ENCODE measurements at regions not wholly inside any gene's neighbourhood (a gene's known extent, or its start where the extent isn't known, plus 50 kb on each side); places are given as distances from the start of the nearest gene placed in this dataset.

DNA sequence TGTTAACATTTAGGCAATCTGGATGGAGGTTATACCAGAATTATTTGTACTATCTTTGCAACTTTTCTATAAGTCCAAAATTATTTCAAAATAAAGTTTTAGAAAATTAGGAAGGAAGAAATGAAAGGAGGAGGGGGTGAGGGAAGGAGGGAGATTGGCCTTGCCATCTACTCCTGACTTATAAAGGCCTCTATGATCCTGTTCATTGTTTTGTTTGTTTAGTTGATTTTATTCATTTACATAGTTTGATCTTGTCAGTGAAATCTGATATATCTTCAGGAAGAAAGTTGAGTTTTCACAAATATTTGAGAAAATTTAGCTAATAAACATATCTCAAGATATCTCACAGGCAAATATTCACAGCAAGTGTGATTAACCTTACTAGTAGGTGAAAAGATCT lies 189.3 kb upstream of the NOCT start:
- no peaks in the 10 kb centered on the region for H3K27me3 ChIP-seq (ENCODE audit: control insufficient read depth in 3 of 3, insufficient read depth in 3 of 3, low read depth in 1 of 3, low read length in 3 of 3)
- H2AK5ac ChIP-seq (ENCODE audit: low read depth, low read length), result no peak overlapping the region
- H3K4me1 ChIP-seq (ENCODE audit: control insufficient read depth in 2 of 2, insufficient read depth in 1 of 2, low read depth in 1 of 2, low read length in 2 of 2), result no peaks in the 10 kb centered on the region
- H3K23ac ChIP-seq (ENCODE audit: low read depth, low read length, poor library complexity), result no peak overlapping the region
- H3K14ac ChIP-seq (ENCODE audit: low read length), result no peak overlapping the region
- DNase-seq (ENCODE audit: low spot score), result no peak
- H3K4ac ChIP-seq (ENCODE audit: low read length), result no peak overlapping the region
- H3K79me1 ChIP-seq (ENCODE audit: low read depth, low read length), result no peaks in the 10 kb centered on the region
- no peak overlapping the region for H4K8ac ChIP-seq (ENCODE audit: low read depth, low read length)
- H3K4me2 ChIP-seq (ENCODE audit: insufficient read depth, low read length, poor library complexity, severe bottlenecking), result no peak overlapping the region
- H2BK120ac ChIP-seq (ENCODE audit: low read depth, low read length), result no peak overlapping the region
- no peaks in the 10 kb centered on the region for H3K9me3 ChIP-seq (replicated peaks in 1 of 2; ENCODE audit: control insufficient read depth in 2 of 2, insufficient read depth in 1 of 2, low read depth in 1 of 2, low read length in 2 of 2)
- H3K36me3 ChIP-seq (replicated peaks in 1 of 2; ENCODE audit: control insufficient read depth in 2 of 2, insufficient read depth in 2 of 2, low read length in 2 of 2), result no peaks in the 10 kb centered on the region
- no peak overlapping the region for H3K18ac ChIP-seq (ENCODE audit: low read length)
- H4K91ac ChIP-seq (ENCODE audit: low read depth, low read length, poor library complexity), result no peak overlapping the region
- H2AFZ ChIP-seq (ENCODE audit: low read length), result no peak overlapping the region
- H3K4me3 ChIP-seq (ENCODE audit: low read length in 2 of 2), result no peak overlapping the region
- H3K9ac ChIP-seq (ENCODE audit: low read depth, low read length, poor library complexity), result no peak overlapping the region
- no peak overlapping the region for H3K27ac ChIP-seq (replicated peaks; ENCODE audit: low read length)
- no peak overlapping the region for H2BK12ac ChIP-seq (ENCODE audit: low read length)
- H2BK5ac ChIP-seq (ENCODE audit: low read length), result no peak overlapping the region
- no peak overlapping the region for H2BK15ac ChIP-seq (ENCODE audit: low read length)

DNA sequence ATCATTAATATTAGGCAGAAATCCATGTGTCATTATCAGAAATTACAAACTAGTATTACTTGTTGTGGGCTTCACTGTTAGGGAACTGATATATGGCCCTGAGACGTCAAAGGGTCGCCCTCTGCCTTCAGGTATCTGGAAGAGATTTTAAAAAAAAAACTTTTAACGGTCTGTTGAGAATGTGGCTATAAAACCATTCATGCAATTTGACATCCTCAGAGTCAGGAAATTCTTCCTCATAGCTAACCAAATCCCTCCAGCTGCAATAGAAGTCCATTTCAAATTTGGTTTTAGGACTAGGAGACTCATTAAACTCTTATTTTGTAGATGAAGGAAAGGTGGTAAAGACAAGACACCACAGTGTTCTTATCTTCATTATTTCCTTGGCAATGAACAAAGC lies 194.2 kb upstream of the NOCT start:
- H2AK5ac ChIP-seq (ENCODE audit: low read depth, low read length), result no peak overlapping the region
- no CpG with 5 or more reads among the region's 3 CpGs for WGBS, 2 donors (ENCODE audit: extremely low coverage in 2 of 2, insufficient read length in 2 of 2, insufficient replicate concordance in 1 of 2)
- no peak overlapping the region for H3K27ac ChIP-seq (replicated peaks; ENCODE audit: low read length)
- no peak overlapping the region for H3K9ac ChIP-seq (ENCODE audit: low read depth, low read length, poor library complexity)
- no peak overlapping the region for H2BK12ac ChIP-seq (ENCODE audit: low read length)
- H2BK15ac ChIP-seq (ENCODE audit: low read length), result no peak overlapping the region
- H3K36me3 ChIP-seq (replicated peaks in 1 of 2; ENCODE audit: control insufficient read depth in 2 of 2, insufficient read depth in 2 of 2, low read length in 2 of 2), result no peaks in the 10 kb centered on the region
- no peak overlapping the region for H3K4me2 ChIP-seq (ENCODE audit: insufficient read depth, low read length, poor library complexity, severe bottlenecking)
- H2BK5ac ChIP-seq (ENCODE audit: low read length), result no peak overlapping the region
- H3K9me3 ChIP-seq (replicated peaks in 1 of 2; ENCODE audit: control insufficient read depth in 2 of 2, insufficient read depth in 1 of 2, low read depth in 1 of 2, low read length in 2 of 2), result no peaks in the 10 kb centered on the region
- H3K4ac ChIP-seq (ENCODE audit: low read length), result no peak overlapping the region
- no peaks in the 10 kb centered on the region for H3K79me1 ChIP-seq (ENCODE audit: low read depth, low read length)
- no peak overlapping the region for H4K91ac ChIP-seq (ENCODE audit: low read depth, low read length, poor library complexity)
- H3K23ac ChIP-seq (ENCODE audit: low read depth, low read length, poor library complexity), result no peak overlapping the region
- H2AFZ ChIP-seq (ENCODE audit: low read length), result no peak overlapping the region
- H3K27me3 ChIP-seq (ENCODE audit: control insufficient read depth in 3 of 3, insufficient read depth in 3 of 3, low read depth in 1 of 3, low read length in 3 of 3), result no peaks in the 10 kb centered on the region
- H2BK120ac ChIP-seq (ENCODE audit: low read depth, low read length), result no peak overlapping the region
- H3K18ac ChIP-seq (ENCODE audit: low read length), result no peak overlapping the region
- H3K4me3 ChIP-seq (ENCODE audit: low read length in 2 of 2), result no peak overlapping the region
- no peak overlapping the region for H3K14ac ChIP-seq (ENCODE audit: low read length)
- no peak overlapping the region for H4K8ac ChIP-seq (ENCODE audit: low read depth, low read length)
- no peak for DNase-seq (ENCODE audit: low spot score)
- H3K4me1 ChIP-seq (ENCODE audit: control insufficient read depth in 2 of 2, insufficient read depth in 1 of 2, low read depth in 1 of 2, low read length in 2 of 2), result no peaks in the 10 kb centered on the region

DNA sequence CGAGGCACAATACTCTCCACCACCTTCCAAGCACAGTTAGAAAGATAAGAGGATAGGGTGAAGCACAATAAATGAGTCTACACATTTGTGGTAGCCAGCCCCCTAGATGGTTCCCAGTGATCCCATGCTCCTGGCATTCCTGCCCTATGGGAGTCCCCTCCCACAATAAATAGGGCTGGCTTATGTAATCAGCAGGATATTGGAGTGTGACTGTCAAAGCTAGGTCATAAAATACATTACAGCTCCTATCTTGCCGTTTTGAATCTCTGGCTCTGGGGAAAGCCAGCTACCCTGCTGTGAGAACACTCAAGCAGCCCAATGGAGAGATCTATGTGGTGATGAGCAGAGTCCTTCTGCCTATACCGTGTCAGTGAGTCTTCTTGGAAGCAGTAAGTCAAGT lies 198.7 kb upstream of the NOCT start:
- Histone ChIP-seq H3K18ac (ENCODE audit: low read length) (no peak overlapping the region), H2BK5ac (ENCODE audit: low read length) (no peak overlapping the region), H3K27ac (replicated peaks; ENCODE audit: low read length) (no peak overlapping the region), H2BK12ac (ENCODE audit: low read length) (no peak overlapping the region), H3K4ac (ENCODE audit: low read length) (no peak overlapping the region), H3K4me2 (ENCODE audit: insufficient read depth, low read length, poor library complexity, severe bottlenecking) (no peak overlapping the region), H2BK15ac (ENCODE audit: low read length) (no peak overlapping the region), H3K27me3 (ENCODE audit: control insufficient read depth in 3 of 3, insufficient read depth in 3 of 3, low read depth in 1 of 3, low read length in 3 of 3) (no peaks in the 10 kb centered on the region), H3K23ac (ENCODE audit: low read depth, low read length, poor library complexity) (no peak overlapping the region), H3K9me3 (replicated peaks in 1 of 2; ENCODE audit: control insufficient read depth in 2 of 2, insufficient read depth in 1 of 2, low read depth in 1 of 2, low read length in 2 of 2) (no peaks in the 10 kb centered on the region), H3K4me1 (ENCODE audit: control insufficient read depth in 2 of 2, insufficient read depth in 1 of 2, low read depth in 1 of 2, low read length in 2 of 2) (no peaks in the 10 kb centered on the region), H2AK5ac (ENCODE audit: low read depth, low read length) (no peak overlapping the region), H2BK120ac (ENCODE audit: low read depth, low read length) (no peak overlapping the region), H4K8ac (ENCODE audit: low read depth, low read length) (no peak overlapping the region), H3K9ac (ENCODE audit: low read depth, low read length, poor library complexity) (no peak overlapping the region), H4K91ac (ENCODE audit: low read depth, low read length, poor library complexity) (no peak overlapping the region), H2AFZ (ENCODE audit: low read length) (no peak overlapping the region), H3K79me1 (ENCODE audit: low read depth, low read length) (no peaks in the 10 kb centered on the region), H3K36me3 (replicated peaks in 1 of 2; ENCODE audit: control insufficient read depth in 2 of 2, insufficient read depth in 2 of 2, low read length in 2 of 2) (no peaks in the 10 kb centered on the region), H3K14ac (ENCODE audit: low read length) (no peak overlapping the region), H3K4me3 (ENCODE audit: low read length in 2 of 2) (no peak overlapping the region)
- DNase-seq (ENCODE audit: low spot score), result no peak
- WGBS, 2 donors (ENCODE audit: extremely low coverage in 2 of 2, insufficient read length in 2 of 2, insufficient replicate concordance in 1 of 2), result no CpG with 5 or more reads among the region's 3 CpGs

DNA sequence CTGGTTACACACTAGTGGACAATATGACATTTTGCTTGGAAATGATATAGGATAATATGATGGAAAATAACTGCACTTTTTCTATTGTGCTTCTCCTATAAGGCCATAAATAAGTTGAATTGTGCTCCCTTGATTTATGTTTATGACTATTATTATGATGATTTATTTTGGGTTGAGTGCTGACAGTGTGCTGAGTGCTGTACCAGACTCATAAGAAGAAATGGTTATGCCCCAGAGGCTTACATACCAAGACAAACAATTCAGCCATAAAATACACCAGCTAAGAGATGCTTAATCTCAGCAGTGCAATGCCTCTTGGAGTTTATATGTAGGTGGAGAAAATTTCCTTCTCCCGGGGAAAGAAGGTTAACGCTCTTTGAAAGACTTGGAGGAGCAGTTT lies 199.8 kb upstream of the NOCT start:
- H4K8ac ChIP-seq (ENCODE audit: low read depth, low read length), result no peak overlapping the region
- no peak overlapping the region for H2BK5ac ChIP-seq (ENCODE audit: low read length)
- no peak overlapping the region for H2AK5ac ChIP-seq (ENCODE audit: low read depth, low read length)
- H3K4me2 ChIP-seq (ENCODE audit: insufficient read depth, low read length, poor library complexity, severe bottlenecking), result no peak overlapping the region
- no peak overlapping the region for H3K27ac ChIP-seq (replicated peaks; ENCODE audit: low read length)
- H2BK12ac ChIP-seq (ENCODE audit: low read length), result no peak overlapping the region
- H3K9me3 ChIP-seq (replicated peaks in 1 of 2; ENCODE audit: control insufficient read depth in 2 of 2, insufficient read depth in 1 of 2, low read depth in 1 of 2, low read length in 2 of 2), result no peaks in the 10 kb centered on the region
- H2AFZ ChIP-seq (ENCODE audit: low read length), result no peak overlapping the region
- H3K9ac ChIP-seq (ENCODE audit: low read depth, low read length, poor library complexity), result no peak overlapping the region
- H3K18ac ChIP-seq (ENCODE audit: low read length), result no peak overlapping the region
- H3K4me1 ChIP-seq (ENCODE audit: control insufficient read depth in 2 of 2, insufficient read depth in 1 of 2, low read depth in 1 of 2, low read length in 2 of 2), result no peaks in the 10 kb centered on the region
- H4K91ac ChIP-seq (ENCODE audit: low read depth, low read length, poor library complexity), result no peak overlapping the region
- H2BK15ac ChIP-seq (ENCODE audit: low read length), result no peak overlapping the region
- H3K27me3 ChIP-seq (ENCODE audit: control insufficient read depth in 3 of 3, insufficient read depth in 3 of 3, low read depth in 1 of 3, low read length in 3 of 3), result no peaks in the 10 kb centered on the region
- H3K23ac ChIP-seq (ENCODE audit: low read depth, low read length, poor library complexity), result no peak overlapping the region
- DNase-seq (ENCODE audit: low spot score), result no peak
- no peaks in the 10 kb centered on the region for H3K79me1 ChIP-seq (ENCODE audit: low read depth, low read length)
- H3K4ac ChIP-seq (ENCODE audit: low read length), result no peak overlapping the region
- H3K4me3 ChIP-seq (ENCODE audit: low read length in 2 of 2), result no peak overlapping the region
- no CpG with 5 or more reads among the region's 2 CpGs for WGBS, 2 donors (ENCODE audit: extremely low coverage in 2 of 2, insufficient read length in 2 of 2, insufficient replicate concordance in 1 of 2)
- H2BK120ac ChIP-seq (ENCODE audit: low read depth, low read length), result no peak overlapping the region
- H3K36me3 ChIP-seq (replicated peaks in 1 of 2; ENCODE audit: control insufficient read depth in 2 of 2, insufficient read depth in 2 of 2, low read length in 2 of 2), result no peaks in the 10 kb centered on the region
- no peak overlapping the region for H3K14ac ChIP-seq (ENCODE audit: low read length)

Measured in neuronal stem cell (in vitro differentiated cells).